Activated gamma-delta T cell treated with Interleukin-2 at 50 U/mL for 16 hours (primary cell): ENCODE measurements at regions not wholly inside any gene's neighbourhood (a gene's known extent, or its start where the extent isn't known, plus 50 kb on each side); places are given as distances from the start of the nearest gene placed in this dataset.

Source experiments
- DNase-seq: peaks from one replicate; pipeline ENCODE4 v3.0.0-alpha.2; 2020

DNA sequence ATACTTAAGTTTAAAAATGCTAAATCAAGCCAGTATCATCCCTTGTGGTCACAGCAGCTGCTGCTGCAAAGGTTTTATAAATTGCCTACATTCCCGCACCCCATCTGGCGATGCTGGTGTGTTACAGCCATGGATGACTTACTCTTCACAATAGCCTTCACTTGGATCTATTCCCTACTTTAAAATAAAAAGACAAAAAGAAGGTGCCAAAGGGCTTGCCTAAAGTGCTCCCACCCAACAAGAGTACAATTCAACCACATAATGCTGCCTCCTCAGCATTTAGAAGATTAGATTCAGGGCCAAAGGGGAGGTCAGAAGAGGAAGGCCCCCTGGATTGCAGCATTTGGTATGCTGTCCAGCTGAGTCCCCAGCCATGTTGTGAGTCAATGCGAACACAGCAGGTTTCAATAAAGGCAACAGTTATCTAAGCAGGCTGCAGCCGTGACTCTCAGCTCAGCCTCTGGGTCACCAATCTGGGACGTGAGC, 176.1 kb downstream of the DAD1 start:
- no peak for DNase-seq

DNA sequence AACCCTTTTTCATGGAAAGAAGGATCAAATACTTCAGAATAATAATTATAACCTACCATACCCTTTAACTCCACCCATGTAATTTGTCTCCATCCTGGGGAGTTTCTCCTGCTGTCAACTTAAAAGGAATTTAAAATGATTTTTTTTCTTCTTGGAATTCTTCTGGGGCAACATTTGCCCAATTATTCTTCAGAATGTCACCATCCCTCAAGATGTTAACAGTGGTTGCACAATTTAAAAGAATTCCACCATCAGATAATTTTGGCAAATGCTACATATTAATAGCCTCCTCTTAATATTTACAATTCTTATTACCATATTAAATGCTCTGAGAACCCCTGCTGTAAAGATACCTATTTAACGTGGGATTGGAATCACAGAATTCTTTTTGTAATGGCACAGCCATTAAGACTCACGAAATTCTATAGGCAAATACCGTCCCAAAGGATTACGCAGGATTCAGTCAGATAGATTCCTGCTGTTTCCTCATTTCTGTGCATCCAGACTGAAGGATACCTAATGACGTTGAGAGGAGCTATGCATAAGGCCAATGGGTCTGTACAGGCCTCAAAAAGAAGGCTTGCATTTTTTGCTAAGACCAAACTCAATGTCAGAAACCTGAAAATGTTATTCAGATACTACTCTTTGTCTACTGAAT, 177.5 kb downstream of the DAD1 start:
- no peak for DNase-seq

DNA sequence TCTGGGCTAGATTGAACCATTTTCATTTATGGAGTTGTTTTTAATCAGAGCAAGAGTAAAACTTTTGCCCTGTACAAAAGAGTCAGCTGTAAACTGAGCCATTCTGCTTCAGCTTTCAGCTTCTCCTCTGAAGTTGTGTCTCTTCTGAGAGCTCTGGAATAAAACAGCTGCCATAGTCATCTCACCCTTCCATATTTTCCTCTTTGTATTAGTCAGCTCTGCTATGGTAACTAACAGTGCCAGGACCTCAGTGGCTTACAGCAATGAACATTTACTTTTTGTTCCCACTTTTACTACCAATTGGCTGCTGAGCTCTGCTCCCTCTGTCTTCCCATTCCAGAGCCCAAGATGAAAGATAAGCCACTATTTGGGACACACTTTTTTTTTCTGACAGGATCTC, 178.5 kb downstream of the DAD1 start:
- no peak for DNase-seq

DNA sequence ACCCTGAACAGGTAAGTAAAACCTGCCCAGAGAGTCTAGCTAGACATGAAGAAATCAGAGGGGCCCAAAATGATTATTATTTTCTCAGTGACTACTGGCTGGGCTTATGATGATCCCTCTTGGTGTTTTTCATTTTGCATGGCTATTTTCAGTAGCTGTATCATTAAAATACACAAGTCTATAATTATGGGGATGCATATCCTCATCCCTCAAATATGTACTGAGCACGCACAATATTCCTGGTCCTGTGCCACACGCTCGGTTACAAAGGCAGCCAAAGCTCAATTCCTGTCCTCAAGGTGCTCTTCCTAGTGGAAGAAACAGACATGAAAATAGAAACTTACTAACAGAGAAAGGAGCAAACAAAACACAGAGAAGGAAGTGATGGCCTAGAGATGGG, 180.0 kb downstream of the DAD1 start:
- DNase-seq, result no peak

DNA sequence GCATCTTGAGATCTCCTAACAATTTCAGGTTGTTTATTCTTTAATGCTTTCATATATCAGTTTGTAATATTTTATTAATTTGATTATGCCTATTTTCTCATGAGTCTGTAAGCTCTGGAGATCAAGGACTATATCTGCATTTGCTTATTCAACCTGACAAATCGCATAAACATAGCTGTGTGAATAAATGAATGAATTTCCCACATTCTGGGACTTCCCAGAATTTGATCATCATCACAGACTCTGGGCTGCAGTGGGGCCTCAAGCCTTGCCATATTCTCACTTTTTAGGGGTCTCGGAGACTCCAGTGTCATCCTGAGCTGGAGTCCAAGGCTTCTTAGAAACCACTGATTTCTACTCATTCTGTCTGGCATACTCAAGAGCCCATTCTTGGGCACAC, 180.5 kb downstream of the DAD1 start:
- DNase-seq, result no peak

DNA sequence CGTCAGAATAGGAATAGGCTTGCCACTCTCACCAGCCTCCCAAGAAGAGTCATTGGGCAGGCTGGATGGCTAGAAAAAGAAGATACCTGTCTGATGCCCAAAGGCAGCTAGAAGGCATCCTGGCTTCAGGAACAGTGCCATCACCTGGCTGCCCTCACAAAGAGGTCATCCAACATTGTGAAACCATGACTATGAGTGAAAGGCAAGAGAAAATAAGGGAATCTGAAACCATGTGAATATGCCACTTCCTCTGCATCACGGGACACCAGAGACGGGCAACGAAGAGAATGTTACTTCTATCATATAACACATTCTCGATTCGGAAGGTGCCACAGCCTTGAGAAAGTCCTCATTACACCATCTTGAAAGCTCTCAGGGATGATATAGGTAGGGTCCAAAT, 182.0 kb downstream of the DAD1 start:
- DNase-seq, result no peak

DNA sequence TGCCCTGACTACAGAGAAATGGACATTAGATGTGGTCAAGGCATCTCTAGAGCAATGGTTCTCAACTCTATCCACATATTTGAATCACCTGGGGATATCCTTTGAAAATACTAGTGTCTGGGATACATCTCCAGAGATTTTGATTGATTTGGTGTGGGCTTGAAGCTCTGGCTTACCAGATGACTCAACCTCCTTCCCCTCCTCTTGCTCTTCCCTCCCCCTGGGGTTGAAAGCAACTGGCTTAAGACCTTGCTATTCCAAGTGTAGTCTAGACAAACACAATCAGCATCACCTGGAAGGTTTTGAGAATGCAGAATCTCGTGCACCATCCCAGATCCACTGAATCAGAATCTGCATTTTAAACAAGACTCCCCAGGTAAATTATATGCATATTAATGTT, 183.8 kb downstream of the DAD1 start:
- DNase-seq, result no peak

DNA sequence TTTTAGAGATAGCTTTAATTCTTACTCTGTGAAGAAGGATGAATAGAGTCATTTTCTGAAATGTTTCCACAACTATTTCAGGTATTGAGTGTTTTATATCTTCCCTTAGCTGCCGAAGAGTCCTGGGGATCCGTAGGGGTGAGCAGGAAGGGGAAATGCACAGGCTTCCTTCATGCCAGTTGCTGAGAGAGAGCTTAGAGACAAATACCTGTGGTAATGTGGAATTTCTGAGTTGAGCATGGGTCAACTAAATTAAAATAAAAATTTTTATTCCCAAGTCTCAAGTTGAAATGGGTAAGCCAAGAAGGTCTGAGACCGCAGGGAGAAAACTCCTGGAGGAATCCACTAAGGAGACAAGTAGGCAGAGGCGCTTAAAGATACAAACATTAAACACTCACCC, 185.7 kb downstream of the DAD1 start:
- DNase-seq, result no peak

DNA sequence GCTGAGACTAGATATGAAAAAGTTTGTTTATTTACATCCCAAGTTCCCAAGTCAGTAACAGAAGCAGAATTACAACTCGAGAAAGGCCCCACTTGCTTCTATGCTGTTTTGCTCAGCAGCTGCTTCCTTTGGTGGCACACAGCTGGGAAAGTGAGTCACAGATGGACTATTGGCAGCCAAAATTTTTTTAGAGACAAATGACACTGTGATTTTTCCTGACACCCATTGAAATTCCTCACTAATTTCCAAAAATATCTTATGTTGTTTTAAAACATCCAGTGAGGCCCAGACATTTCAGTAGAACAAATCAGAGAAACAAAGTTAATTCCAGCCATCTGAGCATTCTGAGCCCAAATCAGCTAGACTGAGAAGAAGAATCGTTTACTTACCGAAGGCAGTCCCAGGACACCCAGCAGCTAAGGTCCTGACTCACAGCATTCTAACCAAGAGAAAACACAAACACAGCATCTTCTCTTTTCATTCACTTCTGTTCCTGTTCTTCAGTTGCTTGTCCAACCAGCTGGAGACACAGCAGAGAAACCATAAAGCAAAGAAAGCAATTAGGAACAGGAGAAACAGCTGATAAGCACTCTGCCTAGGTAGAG, 188.3 kb downstream of the DAD1 start:
- DNase-seq, result no peak

DNA sequence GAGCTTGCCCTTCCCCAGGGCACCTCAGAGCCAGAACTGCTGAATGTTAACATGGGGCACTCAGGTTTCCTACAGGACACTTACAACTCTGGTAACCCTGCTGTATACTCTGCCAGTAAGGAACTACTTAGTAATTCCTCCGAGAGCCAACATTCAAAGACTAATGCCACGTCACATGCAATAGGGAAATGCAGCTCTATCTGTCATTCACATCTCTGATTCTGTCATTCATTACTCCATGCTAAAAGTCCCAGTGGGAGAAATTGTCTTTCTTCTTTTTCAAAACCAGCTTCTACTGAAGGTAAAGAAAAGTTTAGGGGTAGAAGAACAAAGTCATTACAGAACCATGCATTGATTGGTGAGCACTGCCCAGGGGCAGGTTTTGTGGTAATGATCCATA, 189.2 kb downstream of the DAD1 start:
- no peak for DNase-seq

DNA sequence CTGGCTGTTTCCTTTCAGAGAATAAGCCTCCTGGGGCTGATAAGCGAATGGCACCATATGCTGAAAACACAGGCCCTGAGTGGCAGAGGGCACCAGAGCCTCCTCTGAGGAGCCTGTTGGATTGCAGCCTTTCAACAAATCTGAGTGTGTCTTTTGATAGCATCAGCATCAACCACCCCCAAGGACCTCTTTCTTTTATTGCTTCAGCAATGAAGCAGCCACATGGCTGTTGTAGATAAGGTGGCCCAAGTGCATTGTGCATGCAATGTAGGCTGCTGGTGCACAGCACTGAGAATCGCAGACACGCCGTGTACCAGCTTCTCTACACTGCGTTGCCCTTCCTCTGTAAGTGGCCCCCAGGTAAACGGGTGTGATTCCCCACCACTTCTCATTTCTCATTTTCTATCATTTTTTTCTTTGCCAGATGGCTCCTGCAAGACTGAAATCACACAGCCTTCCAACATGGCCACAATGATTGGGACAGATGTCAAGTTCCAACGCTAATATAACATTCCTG, 191.7 kb downstream of the DAD1 start:
- no peak for DNase-seq

DNA sequence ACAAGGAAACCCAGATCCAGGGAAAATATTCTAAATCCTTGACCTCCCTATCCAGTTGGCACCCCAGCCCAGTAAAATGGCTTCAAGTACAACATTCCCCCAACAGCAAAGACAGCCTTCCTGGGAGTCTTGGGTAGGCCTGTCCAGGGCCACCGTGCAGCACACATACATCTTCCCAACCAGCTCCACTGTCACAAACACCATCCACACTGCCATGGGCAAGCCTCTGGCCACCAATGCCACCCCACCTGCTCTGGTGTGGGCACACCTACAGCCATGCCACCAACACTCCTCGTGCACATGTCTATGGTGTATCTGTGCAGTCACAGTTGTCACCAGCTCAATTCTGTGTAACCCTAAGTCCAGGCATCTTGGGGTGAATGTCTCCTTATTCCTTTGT, 193.2 kb downstream of the DAD1 start:
- DNase-seq, result no peak

DNA sequence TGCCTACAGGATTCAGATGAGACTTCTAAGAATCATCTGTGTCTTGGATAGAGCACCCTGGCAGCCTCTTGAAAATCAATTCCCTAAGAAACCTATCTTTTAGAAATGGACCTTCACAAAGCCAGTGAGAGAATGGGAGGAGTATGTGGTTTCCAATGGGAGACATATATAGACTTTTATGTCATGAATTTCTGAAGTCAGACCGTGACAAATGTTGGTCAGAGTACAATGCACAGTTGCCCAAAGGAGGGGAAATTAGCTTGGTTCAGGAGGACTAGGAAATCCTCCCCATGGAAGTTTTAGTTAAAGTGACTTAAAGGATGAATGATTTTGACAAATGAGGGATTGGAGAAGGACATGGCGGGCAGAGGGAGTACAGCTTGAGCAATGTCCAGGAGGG, 194.4 kb downstream of the DAD1 start:
- DNase-seq, result no peak

DNA sequence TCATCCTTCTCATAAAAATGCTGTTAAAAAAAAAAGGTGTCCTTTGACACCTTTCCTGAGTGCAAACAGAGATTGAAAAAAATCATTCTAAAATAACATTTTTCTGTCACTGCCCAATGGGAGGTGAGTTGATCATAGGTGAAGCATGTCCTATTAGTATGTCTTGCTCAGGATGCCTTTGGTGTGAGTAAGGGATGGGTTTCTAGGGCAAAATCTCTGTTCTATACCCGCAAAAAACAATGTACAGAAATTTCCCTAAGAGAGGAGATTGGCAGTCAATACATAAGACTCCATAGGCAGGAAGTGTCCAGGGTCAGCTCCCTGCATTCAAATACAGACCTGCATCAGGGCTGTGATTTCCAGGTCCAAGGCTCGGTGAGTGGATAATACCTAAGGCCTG, 195.2 kb downstream of the DAD1 start:
- DNase-seq, result no peak

DNA sequence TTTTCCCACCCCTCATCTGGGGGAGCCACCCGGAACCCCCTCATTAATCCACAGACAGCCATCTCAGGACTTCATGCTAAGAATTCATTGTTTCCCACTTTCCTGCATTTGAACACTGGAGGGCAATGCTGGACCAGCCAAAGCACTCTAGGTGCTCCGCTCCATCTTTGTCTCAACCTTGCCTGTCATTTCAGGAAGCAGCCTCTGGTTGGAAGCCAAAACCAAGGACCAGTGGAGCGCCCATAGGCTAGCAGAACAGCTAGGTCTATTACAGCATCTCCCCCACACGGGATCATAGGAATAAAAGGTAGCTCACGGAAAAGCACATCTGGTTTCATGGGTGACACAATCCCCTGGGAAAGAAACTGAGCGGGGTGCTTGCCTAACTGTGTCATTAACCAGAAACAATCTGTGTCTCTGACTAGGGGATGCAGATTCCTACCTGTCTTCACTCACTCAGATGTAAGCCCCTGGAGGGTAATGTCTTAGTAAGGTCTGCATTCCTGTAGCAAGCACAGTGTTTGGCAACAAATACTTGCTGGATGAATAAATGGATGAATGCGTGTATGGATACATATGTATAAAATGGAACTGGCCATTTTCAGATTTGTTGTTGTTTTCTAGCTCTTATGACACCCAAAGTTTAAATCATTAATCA, 197.0 kb downstream of the DAD1 start:
- peak; percentile 16 for DNase-seq

DNA sequence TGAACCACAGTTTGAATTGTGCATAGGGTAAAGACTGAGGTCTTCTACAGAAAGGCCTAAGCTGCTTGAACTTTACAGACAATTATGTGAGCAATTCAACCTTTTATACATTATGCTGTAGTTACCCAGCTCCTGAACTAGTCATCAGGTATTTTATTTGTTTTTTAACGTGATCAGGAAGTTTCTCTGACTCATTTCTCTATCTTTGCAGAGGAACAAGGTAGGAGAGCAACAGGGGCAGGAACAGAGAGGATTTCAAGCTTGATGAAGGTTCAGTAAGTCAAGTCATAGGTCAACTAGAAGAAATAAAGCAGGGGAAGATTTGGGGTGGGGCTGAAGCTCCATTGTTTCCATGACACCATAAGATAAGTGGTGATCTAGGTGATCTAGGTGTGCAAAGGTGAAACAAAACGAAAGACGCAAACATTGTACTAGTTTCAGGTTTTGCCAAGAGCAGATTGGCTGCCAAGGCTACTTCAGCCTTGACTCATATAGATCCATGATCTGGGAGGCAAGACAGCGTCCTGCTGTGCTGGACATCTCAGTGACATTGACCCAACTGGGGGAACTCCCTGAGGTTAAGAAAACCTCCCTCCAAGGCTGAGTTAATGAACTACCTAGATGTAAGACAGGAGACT, 198.1 kb downstream of the DAD1 start:
- no peak for DNase-seq

DNA sequence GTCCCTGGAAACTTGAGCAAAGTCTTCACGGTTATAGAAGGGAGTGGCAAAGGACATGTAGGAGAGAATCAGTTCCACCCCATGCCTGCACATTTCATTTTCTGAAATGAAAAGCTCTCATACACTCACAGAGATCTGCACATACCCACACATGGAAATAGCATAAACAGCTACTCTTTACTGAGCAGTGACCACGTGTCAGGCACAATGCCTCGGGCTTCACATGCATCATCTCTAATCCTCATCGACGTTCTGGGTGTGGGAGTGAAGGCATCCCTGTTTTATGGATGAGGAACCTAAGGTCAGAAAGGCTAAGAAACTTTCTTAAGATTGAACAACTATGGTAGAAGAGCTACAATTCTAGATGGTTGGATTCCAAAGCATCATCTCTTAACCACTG, 198.8 kb downstream of the DAD1 start:
- no peak for DNase-seq

DNA sequence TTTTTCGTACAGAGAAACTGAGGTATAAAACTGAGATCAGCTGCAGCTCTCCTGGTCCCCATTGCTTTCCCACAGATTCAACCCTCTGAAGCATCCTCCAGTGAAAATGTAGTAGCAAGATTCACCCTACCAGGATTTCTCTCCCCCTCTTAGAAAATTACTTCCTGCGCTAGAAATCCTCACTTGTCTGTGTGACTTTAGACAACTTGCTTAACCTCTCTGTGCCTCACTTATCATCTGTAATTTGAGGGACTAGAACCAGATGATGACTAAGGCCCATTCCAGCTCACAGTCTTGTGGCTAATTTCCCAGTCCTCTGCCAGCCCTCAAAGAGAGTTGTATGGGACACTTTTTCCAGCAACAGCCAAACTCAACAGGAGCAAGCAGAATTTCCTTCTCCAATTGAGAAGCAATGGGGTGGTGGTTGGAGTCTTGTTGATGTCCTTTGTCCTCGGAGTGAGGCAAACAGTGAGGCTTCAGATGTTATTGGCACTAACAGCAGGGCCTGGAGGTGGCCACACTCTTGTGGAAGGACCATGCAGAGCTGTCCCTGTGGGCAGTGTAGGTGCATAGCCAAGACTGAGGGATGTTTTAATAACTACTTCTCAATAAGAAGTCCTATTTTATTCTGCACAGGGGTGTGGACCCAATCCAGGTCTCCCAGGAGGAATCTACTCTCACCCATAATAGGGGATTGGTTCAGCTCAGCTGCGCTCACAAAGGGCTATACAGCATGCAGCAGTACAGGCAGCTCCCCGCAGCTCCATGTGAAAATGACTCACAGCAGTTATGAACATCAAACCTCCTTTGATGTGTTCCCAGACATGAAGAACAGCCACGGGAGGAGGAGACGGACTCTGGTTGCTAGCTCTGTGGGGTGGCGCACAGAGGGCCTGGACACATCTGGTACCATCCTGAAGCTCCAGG, 200.1 kb downstream of the DAD1 start:
- peak; percentile 40 for DNase-seq

DNA sequence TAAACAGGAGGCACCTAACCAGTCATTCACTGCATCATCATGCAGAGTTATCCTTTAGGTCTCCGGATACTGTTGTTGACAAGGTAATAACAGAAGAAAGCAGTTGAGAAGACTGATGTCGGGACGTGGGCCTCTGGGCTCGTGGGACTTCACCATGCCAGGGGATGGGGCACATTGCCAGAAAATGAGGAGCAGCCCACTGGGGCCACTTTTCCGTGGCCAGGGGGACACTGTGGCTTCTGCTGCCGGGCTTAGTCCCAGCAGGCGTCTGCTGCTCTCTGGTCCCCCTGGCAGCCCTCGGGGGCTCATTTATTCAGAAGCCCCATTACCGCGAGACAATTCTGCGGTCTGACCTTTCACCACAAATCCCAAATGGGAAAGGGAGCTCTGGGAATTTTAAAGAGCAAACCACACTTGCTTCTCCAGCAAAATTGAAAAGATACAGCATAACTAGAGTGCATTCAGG, 201.2 kb downstream of the DAD1 start:
- no peak for DNase-seq

DNA sequence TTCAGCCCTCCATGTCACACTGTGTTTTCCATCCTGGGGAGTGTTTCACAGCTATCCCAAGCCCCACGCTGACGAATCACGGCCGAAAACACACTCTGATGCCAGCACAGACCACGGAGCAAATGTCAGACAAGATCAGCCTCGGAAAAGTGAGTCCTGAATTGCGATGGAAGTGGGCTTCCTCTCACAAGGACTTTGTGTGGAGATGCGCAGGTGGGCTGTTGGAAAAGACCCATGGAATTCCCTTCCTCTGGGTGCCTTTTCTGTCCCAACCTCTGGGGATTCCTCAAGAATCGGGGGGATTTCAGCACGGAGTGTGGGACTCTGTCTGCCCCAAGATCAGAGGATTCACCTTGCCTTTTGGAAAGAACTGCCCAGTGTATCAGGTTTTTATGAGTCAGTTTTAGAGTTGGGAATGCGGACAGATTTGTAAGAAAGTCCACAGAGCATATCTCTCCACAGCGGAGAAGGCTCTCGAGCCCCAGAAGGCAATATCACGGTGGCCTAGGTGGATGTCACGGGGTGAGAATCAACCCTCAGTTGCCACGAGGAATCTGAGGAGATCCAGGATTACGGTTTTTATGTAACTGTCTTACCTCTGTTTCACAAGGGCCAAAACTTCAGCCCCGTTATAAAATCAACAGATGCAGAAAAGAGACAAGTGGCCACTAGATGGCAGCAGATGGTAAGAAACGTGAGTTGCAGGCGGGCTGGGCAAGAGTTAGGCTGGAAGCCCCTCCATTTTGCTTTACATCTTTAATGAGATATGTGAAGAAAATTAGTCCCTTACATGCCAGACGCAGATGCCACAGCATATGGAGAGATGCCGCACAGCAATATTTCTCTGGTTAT, 201.9 kb downstream of the DAD1 start:
- peak; percentile 79 for DNase-seq

DNA sequence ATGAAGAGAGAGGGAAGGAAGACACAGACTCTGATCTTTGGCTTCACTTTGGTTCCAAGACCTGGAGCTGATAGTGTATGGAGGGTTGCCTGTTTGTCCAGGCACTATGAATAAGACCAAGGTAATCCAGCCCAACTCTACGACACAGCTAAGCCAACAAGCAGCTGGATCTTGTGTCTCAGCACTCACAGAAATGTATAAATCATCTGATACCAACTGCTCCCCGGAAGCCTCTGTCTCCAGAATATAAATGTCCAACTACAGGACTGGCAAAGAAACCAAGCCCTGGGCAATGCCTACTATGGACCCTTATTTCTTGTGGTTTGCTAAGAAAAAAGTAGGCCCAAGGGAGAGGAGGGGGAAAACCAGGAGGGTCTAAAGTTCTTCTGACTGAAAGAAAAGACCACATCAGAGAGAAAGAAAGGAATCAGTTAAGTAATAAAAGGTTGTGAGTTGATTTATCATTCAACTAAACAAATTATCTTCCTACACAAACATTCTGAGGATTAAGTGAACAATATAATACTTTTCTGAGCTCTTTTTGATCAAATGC, 204.0 kb downstream of the DAD1 start:
- DNase-seq, result no peak
